HG02973 (cell line): ENCODE measurements at regions not wholly inside any gene's neighbourhood (a gene's known extent, or its start where the extent isn't known, plus 50 kb on each side); places are given as distances from the start of the nearest gene placed in this dataset.

Experiments
- ATAC-seq: cut with Tn5 transposase; IDR thresholded peaks from one replicate; pipeline ENCODE4 v1.9.1; 2021; ENCODE audit warnings: moderate library complexity; ENCODE audit not compliant: unreplicated experiment

DNA sequence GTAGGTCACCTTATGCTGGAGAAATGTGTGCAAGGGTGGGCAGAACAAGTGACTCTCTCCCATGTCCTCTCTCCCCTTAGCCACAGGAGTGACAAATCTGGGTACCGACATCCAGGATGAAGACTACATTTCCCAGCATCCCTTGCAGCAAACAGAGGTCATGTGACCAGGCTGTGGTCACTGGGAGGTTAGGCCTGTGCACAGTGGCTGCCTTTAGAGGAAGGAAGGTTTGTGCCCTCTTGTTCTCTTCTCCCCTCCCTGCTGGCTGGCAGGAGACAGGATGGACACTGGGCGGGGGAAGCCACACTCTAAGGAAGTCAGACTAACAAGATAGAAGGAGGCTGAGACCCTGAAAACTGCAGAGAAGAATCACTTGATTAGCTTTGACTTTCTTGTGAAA is 360.2 kb downstream of the PREX1 start:
- no peak for ATAC-seq

DNA sequence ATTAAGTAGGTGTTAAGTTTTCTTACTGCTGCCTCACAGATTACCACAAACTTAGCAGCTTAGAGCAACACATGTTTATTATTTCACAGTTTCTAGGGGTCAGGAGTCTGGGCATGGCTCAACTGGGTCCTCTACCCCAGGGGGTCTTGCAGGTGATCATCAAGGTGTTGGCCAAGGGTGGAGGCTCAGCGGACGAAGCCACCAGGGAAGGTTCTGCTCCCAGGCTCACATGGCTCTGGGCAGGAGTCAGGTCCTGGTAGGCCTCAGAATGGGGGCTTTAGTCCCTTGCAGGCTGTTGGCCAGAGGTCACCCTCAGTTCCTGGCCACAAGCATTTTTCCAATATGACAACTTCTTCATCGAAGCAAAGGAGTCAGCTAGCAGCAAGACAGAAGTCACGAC is 362.5 kb downstream of the PREX1 start:
- ATAC-seq: no peak

DNA sequence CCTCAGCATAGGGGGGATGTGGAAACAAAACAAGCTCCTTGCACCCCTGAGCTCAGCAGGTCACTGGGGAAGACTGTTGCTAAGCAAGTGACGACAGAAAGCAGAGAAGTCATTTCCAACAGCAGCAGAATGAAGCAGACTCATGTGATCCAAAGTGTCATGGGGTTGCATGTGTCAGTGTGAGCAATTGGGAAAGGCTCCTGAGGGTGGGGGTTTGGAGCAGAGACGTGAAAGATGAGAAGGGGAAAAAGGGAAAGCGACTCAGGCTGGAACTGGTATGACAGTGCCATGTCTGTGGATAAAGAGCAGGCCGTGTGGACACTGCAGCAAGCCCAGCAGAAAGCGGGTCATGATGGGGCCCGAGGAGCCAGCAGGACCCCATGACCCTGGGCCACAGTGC is 363.9 kb downstream of the PREX1 start:
- no peak for ATAC-seq

DNA sequence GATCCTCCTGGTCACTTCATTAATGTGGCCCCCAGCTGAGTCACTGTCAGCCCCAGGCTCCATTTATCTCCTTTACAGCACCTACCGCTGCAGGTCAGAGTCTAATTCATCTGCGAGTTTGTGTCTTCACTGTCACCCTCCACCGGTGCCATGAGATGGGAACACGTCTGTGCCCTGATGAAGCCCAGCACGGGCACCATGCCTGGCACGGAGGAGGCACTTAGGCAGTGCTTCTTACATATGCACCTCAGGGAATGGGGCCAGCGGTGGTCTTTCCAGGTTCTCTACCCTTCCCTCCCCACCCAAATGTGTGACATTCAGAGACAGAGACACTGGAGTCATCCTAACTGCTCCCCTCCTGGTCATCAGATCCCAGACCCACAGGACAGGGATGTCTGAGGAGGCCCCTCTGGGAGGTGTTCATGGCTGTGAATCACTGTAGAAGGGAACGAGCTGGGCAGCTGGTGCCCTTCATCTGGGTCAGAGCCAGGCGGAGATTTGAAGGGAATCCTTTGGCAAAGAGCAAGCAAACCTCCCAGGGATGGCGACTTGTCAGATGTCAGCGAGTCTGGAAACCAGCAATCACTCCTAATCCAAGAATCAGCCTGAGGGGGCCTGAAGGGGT is 364.6 kb downstream of the PREX1 start:
- no peak for ATAC-seq

DNA sequence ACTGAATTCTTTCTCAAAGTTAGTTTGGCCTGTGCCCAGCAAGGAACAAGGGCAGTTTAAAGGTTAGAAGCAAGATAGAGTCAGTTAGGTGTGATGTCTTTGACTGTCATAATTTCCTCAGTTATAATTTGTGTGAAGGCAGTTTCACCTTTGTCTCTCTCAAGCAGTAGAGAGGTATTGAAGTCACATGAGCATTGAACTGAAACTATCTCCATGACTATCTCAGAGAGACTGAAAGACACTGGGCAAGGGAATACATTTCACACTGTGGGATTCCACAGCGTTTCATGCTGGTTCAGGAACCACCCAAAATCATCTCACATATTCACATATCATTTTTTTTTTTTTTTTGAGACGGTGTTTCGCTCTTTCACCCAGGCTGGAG is 366.1 kb downstream of the PREX1 start:
- ATAC-seq: no peak

DNA sequence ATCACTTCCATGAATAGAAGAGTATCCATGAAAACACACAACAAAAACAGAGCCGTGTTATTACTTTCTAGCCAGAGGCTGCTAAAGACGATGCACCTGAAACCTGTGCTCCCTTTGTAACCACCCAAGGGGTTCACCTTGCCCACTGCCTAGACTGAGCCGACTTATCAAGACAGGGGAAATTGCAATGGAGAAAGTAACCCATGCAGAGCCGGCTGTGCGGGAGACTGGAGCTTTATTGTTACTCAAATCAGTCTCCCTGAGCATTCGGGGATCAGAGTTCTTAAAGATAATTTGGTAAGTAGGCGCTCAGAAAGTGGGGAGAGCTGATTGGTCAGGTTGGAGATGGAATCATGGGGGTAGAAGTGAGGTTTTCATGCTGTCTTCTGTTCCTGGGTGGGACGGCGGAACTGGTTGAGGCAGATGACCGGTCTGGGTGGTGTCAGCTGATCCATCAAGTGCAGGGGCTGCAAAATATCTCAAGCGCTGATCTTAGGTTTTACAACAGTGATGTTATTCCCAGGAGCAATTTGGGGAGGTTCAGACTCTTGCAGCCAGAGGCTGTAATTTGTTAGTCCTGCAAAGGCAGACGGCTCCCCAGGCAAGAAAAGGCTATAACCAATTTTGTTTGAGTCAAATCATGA is 366.6 kb downstream of the PREX1 start:
- ATAC-seq: no peak

DNA sequence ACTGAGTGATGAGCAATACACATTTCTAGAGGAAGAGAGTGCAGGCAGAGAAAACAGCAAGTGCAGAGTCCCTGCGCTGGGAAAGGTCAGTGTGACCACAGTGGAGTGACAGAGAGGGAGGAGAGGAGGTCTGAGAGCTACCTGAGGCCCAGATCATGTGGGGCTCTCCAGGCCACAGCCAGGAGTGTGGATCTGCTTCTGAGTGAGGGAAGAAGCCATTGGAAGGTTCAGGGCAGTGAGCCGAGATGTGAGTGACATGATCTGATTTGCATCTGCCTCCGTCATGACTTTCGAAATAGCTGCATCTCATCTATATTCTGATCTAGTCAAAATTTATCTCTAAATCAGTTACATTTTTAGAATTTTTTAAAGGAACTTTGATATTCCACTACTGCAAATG is 367.1 kb downstream of the PREX1 start:
- ATAC-seq: no peak

DNA sequence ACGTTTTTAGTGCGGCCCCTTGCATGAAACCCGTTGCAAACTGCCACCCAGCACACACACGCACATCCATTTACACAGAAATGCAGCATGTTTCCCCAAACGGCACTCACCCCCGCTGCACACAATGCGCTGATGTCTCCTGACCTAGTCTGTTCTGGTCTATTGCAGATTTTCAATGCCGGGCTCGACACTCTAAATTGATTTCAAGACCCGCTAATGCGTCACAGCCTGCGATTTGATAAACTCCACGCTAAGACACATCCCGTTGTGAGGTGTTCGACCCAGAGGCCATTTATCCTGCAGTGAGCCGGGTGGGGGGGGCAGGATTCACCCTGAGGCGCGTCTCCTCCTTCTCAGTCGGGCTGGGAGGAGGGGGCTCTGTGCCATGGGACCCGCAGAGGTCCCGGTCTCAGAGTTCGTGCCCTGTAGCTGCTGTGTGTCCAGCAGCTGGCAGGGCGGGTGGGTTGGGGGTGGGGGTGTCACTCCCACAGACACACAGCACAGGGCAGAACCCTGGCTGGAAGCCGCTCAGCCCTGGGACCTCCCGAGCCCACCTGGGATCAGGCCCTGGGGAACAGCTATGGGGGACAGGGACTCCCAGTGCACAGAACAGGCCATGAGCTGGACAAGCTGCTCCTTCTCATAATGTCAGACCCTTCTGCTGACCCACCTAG is 367.9 kb downstream of the PREX1 start:
- ATAC-seq: no peak

DNA sequence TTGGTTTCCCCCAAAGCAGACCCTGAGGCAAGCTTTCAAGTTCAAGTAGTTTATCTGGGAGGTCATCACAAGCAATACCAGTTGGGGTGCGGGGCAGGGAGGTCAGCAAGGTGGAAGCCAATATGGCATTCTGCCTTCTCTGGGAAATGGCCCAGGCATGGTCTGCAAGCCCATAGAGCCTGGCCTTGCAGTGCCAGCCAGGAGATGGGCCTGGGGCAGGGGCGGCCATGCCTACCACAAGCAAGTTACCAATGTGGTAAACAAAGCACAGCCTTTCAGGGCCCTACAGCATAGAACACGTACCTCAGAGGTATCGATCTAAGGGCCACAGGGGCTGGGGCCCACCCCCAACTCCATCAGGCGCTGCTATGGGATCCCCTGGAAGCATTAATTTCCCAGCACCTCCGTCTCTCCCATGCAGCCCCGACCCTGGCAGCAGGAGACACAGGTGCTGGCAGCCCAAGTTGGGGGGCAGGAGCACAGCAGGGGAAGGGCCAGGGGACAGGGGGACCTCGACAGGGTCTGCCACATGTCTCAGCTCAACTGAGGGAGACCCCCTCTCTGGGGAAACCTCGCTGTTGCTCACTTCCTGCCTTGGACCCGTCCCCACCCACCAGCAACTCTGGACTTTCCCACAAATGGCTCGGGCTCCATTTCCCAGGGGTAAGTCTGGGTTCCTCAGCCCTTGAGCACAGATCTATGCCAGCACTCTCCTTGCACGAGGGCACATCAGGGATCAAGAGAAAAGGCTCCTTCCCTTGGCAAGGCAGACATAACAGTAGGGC is 369.0 kb downstream of the PREX1 start:
- no peak for ATAC-seq

DNA sequence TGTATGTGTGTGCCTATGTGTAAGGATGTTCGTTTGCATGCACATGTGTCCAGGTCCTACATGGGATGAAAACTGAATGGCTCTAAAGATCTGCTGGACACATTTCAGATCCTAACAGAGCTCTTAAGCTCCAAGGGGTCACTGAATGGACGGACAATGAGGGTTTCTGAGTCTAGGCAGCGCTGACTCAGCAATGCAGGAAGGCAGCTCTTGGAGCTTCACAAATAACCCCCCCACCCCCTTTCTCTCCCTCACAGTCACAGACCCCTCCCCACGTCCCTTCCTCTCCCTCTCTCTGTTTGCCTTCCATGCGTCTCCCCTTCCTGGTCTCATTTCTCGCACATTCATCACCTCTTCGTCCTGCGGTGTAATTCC is 369.8 kb downstream of the PREX1 start:
- no peak for ATAC-seq

DNA sequence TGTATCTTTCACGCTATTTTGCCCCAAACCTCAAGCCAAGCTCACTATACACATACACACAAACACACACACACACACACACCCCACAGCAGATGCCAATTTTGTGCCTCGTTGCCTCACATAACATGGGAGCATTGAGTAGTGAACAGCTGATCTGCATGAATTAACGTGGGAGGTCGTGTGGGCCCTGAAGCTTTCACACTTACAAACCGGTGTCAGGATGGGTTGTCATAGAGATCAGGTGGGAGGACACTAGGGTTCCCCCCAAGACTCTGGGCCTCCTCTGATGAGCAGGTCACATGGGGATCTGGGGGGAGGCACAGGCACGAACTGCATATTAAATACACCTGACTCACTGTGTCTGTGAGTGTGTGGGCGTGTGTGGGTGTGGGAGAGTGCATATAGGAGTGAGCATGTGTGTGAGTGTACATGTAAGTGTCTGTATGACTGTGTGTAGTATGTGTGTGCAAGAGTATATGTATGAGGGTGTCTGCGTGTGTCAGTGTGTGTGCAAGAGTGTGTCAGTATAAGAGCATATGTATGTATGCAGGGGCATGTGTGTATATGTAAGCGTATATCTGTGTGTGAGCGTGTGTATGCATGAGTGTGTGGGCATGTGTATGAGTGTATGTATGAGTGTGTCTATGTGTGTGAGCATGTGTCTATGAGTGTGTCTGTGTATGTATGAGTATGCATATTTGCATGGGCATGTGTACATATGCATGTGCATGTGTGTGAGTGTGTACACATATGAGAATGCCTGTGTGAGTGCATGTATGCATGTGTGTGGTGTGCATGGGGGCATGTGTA is 370.4 kb downstream of the PREX1 start:
- no peak for ATAC-seq

DNA sequence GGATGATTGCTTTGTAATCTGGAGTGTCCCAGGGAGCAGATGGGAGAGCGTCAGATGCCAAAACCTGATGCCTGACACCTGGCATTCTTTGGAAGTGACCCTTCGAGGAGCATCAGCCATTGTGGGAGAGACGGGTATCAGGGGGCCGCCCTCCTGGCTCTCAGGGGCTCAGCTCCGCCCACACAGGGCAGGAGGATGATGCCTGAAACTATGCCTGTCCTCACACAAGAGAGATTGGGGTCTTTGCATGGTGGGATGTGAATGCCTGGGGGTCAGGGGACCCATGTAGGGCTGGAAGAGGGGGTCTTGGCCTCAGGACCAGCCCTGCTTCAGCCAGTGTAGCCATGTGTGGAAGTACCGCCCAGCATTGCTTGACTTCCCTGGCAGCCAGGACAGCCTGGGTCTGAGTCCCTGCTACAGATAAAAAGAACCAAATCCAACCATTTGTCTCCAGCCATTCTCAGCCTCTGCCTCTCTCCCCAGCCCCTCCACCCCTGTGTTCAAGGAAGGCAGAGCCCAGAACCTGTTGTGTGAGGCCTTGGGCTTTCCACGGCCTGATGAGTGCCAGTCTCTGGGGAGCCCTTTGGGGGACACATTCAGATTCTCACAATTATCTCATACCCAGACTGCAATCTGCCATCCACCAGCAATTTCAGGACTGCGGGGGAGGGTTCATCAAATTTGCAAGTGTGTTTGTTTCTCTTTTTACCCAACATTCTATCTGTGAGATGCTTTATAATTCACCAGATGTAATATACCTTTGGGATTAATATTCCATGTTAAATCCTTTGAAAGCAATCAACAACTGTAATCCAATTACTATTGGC is 371.2 kb downstream of the PREX1 start:
- ATAC-seq: no peak

DNA sequence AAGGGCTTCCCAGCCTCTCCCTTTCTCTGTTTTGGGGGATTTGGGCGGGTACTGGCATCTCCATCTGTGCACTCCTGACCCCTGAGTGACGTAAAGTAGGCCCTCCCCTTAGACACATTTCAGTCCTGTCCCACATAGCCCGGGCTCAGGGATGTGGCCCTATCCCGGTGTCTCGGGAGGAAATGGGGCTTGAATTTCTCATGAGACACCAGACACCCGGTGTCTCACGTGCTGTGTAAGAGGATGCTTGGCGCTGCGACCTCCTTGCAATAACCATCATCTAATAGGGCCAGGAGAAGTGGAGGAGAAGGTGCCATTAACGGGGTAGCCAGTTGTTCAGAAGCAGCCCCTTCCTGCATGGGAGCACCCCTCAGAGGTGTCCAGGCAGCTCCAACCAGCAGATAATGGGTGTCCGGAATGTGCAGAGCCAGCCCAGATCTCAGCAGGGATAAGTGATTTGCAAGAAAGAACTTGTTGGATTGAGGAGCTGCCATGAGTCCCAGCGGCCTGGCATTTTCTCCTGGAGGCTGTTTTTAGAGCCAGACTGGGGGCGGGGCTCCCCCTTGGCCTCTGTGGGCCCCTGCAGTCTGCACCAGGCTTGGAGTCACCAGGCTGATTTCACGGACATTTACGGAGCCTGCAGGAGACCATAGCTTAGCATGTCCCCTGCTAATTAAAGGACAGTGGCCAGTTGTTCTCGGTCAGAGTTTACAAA is 372.0 kb downstream of the PREX1 start:
- no peak for ATAC-seq

DNA sequence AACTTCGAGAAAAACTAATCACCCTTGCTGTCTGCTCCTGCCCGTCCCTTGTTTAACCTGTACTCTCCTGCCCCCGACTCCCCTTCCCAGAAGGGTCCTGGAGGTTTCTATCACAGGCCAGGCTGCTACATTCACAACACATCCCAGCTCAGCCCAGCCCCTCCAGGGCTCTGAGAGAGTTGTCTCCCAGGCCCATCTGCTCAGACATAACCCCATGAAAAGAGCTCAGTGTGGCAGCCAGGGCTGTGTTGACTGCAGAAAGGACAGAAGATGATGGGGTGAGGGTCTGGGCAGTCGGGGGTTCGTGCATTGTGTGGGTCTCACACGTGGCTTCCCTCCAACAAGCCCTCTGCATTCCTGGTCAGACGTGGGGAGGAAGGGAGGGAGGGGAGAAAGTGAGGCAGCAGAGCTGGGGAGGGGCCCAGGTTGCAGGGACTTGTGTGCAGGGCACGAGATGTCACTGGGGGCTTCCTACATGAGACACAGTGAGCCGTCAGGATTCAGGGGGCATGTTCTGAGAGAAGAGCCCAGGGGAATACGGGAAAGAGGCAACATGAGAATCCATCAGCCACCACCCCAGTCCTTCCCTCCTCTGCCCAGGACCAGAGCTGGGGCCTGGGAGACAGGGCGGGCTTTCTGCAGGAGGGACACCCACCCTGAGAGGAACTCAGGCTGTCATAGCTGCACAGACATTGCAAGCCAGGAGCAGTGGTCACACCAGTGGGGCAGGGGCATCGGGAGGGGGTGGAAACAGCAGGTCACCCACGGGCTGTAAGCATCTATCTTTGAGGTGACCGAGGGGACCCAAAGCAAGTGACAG is 372.9 kb downstream of the PREX1 start:
- no peak for ATAC-seq

DNA sequence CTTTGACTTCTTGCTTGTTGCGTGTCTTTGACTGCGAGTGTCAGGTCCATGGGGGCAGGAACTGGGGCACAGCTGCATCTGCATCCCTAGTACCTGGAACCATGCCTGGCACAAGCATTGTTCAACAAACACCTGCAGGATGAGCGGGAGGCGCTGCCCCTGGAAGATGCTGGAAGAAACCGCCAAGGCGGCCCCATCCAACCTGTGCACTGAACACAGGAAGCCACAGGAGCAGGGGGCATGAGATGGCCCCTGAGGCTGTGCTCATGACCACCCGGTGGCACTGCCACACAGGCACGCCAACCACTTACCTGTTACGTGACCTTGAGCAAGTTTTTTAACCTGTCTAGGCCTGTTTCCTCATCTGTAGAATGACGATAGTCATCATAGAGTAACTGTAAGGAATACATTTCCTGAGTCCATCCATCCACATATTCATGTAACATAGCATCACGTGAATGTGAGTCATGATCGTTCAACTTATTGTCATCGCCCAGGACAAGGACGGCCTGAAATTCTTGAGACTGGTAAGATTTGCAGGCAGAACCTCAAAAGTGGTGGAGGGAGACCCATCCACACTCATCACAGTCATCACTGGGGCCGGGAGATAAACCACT is 374.2 kb downstream of the PREX1 start:
- no peak for ATAC-seq

DNA sequence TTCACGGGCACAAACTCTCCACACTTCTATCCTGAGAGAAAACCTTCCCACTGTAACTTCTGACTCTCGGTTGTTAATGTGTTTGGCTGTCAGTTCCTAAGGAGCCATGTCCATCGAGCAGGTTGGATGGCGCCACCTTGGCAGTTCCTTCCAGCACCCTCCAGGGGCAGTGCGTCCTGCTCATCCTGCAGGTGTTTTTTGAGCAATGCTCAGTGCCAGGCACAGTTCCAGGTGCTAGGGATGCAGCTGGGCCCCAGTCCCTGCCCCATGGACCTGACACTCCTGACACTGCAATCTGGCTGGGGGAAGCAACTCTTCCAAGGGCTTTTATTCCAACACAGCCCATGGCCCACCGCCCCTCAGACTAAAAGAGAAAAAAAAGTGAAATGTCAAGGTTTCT is 376.4 kb downstream of the PREX1 start:
- ATAC-seq: no peak

DNA sequence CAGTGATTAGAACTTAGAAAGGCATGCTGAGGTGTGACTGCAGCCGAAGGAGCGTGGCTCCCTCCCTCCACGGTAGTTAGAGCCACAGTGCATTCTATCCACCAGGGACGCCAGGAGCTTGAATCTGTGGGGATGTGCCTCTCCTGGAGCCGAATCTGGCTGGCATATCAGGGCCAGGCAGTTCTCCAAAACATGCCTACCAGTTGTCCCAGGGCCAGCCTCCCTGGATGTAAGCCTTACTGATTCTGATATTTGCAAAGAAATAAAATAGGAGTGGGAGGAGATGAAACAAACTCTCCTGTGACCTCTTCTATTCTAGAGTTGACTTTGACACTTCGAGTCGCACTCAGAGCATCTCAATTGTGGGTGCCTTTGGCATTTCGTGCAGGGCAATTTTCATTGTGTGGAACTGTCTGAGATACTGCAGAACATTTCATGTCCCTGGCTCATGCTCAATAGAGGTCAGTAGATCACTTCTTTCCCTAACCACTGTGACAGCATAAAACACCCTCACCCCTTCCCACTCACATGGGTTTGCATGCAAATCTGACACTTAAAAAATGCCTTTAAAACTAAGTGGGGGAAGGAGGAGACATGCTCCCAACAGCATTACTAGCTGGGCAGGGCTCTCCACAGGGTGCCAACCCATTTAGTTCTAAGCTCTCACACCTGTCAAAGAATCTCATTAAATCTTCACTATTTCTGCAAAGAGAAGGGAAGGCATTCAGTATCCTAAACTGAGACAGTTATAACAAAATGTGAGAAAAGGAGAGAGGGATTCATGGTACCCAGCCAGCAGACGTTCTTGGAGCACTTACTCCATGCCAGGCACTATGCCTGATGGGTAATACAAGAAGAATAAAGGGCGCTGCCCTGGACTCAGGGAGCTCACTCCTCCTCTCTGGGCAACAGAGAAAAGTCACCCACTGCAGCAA is 378.9 kb downstream of the PREX1 start:
- no peak for ATAC-seq
